ENCODE measurements at regions not wholly inside any gene's neighbourhood (a gene's known extent, or its start where the extent isn't known, plus 50 kb on each side); places are given as distances from the start of the nearest gene placed in this dataset.

DNA sequence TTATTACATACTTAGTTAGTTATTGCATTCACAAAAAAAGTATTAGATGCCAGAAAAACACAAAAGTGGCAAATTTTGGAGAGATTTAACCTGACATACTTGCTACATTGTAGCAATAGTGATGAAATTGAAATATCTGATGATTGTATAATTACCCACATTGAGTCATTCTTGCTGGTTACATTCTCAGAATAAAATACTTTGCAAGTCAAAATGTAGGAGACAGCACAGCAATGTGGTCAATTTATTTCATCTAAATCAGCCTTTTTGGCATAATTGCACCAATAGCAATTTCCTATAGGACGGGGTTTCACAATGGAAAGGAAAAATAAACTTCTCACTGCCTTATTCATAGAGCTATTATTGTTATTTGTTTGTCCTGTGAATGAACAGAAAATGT is 125.0 kb upstream of the ETV6 start:
- Histone ChIP-seq H3K4me3 (ENCODE audit: low read depth, low read length) (no peak overlapping the region), H3K27me3 (ENCODE audit: control insufficient read depth, insufficient read depth, low read length) (no peaks in the 10 kb centered on the region), H3K9me3 (ENCODE audit: control insufficient read depth, insufficient read depth, low read length) (no peaks in the 10 kb centered on the region; the same call in 1 of the 2 replicates), H3K27ac (ENCODE audit: low read depth, low read length) (no peak overlapping the region)
- TF ChIP-seq, protein P1, sequence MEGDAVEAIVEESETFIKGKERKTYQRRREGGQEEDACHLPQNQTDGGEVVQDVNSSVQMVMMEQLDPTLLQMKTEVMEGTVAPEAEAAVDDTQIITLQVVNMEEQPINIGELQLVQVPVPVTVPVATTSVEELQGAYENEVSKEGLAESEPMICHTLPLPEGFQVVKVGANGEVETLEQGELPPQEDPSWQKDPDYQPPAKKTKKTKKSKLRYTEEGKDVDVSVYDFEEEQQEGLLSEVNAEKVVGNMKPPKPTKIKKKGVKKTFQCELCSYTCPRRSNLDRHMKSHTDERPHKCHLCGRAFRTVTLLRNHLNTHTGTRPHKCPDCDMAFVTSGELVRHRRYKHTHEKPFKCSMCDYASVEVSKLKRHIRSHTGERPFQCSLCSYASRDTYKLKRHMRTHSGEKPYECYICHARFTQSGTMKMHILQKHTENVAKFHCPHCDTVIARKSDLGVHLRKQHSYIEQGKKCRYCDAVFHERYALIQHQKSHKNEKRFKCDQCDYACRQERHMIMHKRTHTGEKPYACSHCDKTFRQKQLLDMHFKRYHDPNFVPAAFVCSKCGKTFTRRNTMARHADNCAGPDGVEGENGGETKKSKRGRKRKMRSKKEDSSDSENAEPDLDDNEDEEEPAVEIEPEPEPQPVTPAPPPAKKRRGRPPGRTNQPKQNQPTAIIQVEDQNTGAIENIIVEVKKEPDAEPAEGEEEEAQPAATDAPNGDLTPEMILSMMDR (IDR thresholded peaks at IDR 0.05; ENCODE audit: low read depth, low read length), result no peak
- POLR2A ChIA-PET, result no interaction called here
- no peak for DNase-seq (ENCODE audit: low read depth, low spot score)
- CTCF ChIA-PET, result no interaction called here

DNA sequence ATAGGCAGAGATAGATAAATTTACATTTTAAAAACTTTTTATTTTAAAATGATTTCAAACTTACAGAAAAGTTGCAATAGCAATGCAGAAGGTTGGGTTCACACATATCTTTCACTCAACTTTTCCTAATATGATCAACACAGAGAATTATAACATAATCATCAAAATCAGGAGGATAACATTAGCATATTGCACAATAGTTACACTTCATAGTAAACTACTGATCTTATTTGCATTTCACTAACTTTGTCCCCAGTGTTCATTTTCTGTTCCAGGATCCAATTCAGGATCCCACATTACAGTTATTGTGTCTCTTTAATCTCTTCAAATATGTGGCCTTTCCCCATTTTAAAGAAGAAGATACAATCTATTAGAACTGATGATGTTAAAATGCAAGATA is 115.4 kb upstream of the ETV6 start:
- H3K27ac ChIP-seq (ENCODE audit: low read depth, low read length), result no peak overlapping the region
- ChIA-PET POLR2A (no interaction called here), CTCF (no interaction called here)
- no peak for DNase-seq (ENCODE audit: low read depth, low spot score)
- TF ChIP-seq, protein P1 (IDR thresholded peaks at IDR 0.05; ENCODE audit: low read depth, low read length), result no peak
- H3K9me3 ChIP-seq (ENCODE audit: control insufficient read depth, insufficient read depth, low read length), result no peaks in the 10 kb centered on the region
- H3K27me3 ChIP-seq (ENCODE audit: control insufficient read depth, insufficient read depth, low read length), result peaks cover 5% of the 10 kb centered on the region
- H3K4me3 ChIP-seq (ENCODE audit: low read depth, low read length), result no peak overlapping the region

DNA sequence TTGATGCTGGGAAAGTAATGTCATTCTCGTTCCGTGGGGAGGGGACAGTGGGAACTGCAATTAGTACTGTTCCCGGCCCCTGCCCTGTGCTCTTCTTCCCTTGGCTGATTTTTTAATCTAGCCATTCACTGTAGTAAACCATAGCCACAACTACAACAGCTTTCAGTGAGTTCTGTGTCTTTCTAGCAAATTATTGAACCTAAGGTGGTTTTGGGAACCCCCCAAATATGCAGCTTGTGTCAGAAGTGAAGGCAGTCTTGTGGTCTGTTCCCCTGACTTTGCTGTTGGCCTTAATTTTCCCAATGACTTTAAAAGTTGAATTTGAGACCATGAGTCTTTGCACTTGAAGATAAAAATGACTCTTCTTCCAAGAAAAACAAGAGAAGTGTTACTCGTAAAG is 114.3 kb upstream of the ETV6 start:
- H3K4me3 ChIP-seq (ENCODE audit: low read depth, low read length), result no peak overlapping the region
- TF ChIP-seq, protein P1 (IDR thresholded peaks at IDR 0.05; ENCODE audit: low read depth, low read length), result no peak
- H3K9me3 ChIP-seq (ENCODE audit: control insufficient read depth, insufficient read depth, low read length), result no peaks in the 10 kb centered on the region; the same call in 1 of the 2 replicates
- ChIA-PET CTCF (no interaction called here), POLR2A (no interaction called here)
- peaks cover 5% of the 10 kb centered on the region for H3K27me3 ChIP-seq (ENCODE audit: control insufficient read depth, insufficient read depth, low read length)
- DNase-seq (ENCODE audit: low read depth, low spot score), result no peak
- no peak overlapping the region for H3K27ac ChIP-seq (ENCODE audit: low read depth, low read length)

DNA sequence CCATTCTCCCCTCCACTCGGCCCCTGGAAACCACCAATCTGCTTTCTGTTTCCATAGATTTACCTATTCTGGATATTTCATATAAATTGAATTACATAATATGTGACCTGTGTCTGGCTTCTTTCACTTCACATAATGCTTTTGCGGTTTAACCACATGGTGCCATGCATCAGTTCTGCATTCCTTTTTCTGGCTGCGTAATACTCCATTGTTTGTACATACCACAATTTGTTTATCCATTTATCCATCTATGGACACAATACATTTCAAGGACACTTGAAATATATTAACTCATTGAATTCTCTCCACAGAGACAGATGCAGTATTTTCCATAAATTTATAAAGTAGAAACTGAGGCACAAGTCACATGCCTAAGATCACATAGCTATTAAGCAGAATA is 110.3 kb upstream of the ETV6 start:
- peaks cover 4% of the 10 kb centered on the region for H3K27me3 ChIP-seq (ENCODE audit: control insufficient read depth, insufficient read depth, low read length)
- no peak for DNase-seq (ENCODE audit: low read depth, low spot score)
- H3K9me3 ChIP-seq (ENCODE audit: control insufficient read depth, insufficient read depth, low read length), result no peaks in the 10 kb centered on the region; the same call in 1 of the 2 replicates
- ChIA-PET POLR2A (no interaction called here), CTCF (no interaction called here)
- TF ChIP-seq, protein P1 (IDR thresholded peaks at IDR 0.05; ENCODE audit: low read depth, low read length), result no peak
- no peak overlapping the region for H3K27ac ChIP-seq (ENCODE audit: low read depth, low read length)
- H3K4me3 ChIP-seq (ENCODE audit: low read depth, low read length), result no peak overlapping the region

DNA sequence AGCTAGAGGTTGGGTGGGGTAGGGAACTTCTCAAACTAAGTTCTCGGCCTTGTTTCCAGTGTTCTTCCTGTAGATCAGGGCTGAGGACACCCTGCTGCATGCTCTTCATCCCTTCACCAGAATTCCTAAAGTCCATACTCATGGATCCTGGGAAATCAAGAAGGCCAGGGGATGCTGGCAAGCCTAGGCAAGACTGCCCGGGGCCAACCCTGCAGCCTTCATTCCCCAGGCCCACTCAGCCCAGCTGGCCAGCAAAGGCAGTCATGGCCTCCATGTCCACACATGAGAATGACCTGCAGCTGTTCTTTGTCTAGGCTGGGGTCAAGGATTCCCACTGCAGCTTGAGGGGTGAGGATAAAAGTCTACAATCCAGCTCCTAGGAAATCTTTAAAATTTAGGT is 109.3 kb upstream of the ETV6 start:
- CTCF ChIA-PET, result no interaction called here
- H3K4me3 ChIP-seq (ENCODE audit: low read depth, low read length), result no peak overlapping the region
- H3K27ac ChIP-seq (ENCODE audit: low read depth, low read length), result no peak overlapping the region
- DNase-seq (ENCODE audit: low read depth, low spot score), result no peak
- TF ChIP-seq, protein P1 (IDR thresholded peaks at IDR 0.05; ENCODE audit: low read depth, low read length), result no peak
- H3K27me3 ChIP-seq (ENCODE audit: control insufficient read depth, insufficient read depth, low read length), result peaks cover 4% of the 10 kb centered on the region
- no peaks in the 10 kb centered on the region; the same call in 1 of the 2 replicates for H3K9me3 ChIP-seq (ENCODE audit: control insufficient read depth, insufficient read depth, low read length)
- POLR2A ChIA-PET, result no interaction called here
